HEK293 (cell line): ENCODE measurements at regions not wholly inside any gene's neighbourhood (a gene's known extent, or its start where the extent isn't known, plus 50 kb on each side); places are given as distances from the start of the nearest gene placed in this dataset.

ENCODE experiments used
- HOXC10 ChIP-seq: sonication (generic); formaldehyde crosslinking; IDR thresholded peaks from 2 replicates; pipeline ENCODE4 v1.8.1; 2023; ENCODE audit warnings: mild to moderate bottlenecking, missing genetic modification reagents
- KLF8 ChIP-seq: fragments of 450-650 bp; formaldehyde crosslinking; IDR thresholded peaks from 2 replicates; pipeline ENCODE4 v1.5.1; 2016; ENCODE audit warnings: missing biosample characterization, missing genetic modification characterization
- KLF9 ChIP-seq: fragments of 450-650 bp; formaldehyde crosslinking; IDR thresholded peaks from 2 replicates; pipeline ENCODE4 v1.5.1; 2016; ENCODE audit warnings: missing biosample characterization, missing genetic modification characterization, low read depth
- OSR2 ChIP-seq: fragments of 450-650 bp; formaldehyde crosslinking; IDR thresholded peaks from 2 replicates; pipeline ENCODE4 v1.5.1; 2016; ENCODE audit warnings: missing biosample characterization, missing genetic modification characterization
- SALL2 ChIP-seq: fragments of 450-650 bp; formaldehyde crosslinking; IDR thresholded peaks from 2 replicates; pipeline ENCODE4 v1.5.0; 2017; ENCODE audit warnings: missing biosample characterization, mild to moderate bottlenecking, missing genetic modification characterization, borderline replicate concordance
- SCRT2 ChIP-seq: fragments of 450-650 bp; formaldehyde crosslinking; IDR thresholded peaks from 2 replicates; pipeline ENCODE4 v1.5.1; 2016; ENCODE audit warnings: missing biosample characterization, missing genetic modification characterization
- ZBTB10 ChIP-seq: fragments of 450-650 bp; formaldehyde crosslinking; IDR thresholded peaks from 2 replicates; pipeline ENCODE4 v1.5.1; 2016; ENCODE audit warnings: missing biosample characterization, missing genetic modification characterization
- ZBTB21 ChIP-seq: fragments of 450-650 bp; formaldehyde crosslinking; IDR thresholded peaks from 2 replicates; pipeline ENCODE4 v1.5.1; 2017; ENCODE audit warnings: missing biosample characterization, missing genetic modification characterization
- ZBTB44 ChIP-seq: fragments of 450-650 bp; IDR thresholded peaks from 2 replicates; pipeline ENCODE4 v1.5.1; 2018; ENCODE audit warnings: missing biosample characterization, mild to moderate bottlenecking, missing genetic modification characterization
- ZBTB49 ChIP-seq: fragments of 450-650 bp; formaldehyde crosslinking; IDR thresholded peaks from 2 replicates; pipeline ENCODE4 v1.5.1; 2016; ENCODE audit warnings: missing biosample characterization, missing genetic modification characterization, low read depth
- ZBTB8A ChIP-seq: fragments of 450-650 bp; formaldehyde crosslinking; IDR thresholded peaks from 2 replicates; pipeline ENCODE4 v1.5.1; 2016; ENCODE audit warnings: missing biosample characterization, missing genetic modification characterization
- ZFP37 ChIP-seq: fragments of 450-650 bp; formaldehyde crosslinking; IDR thresholded peaks from 2 replicates; pipeline ENCODE4 v1.5.1; 2016; ENCODE audit warnings: missing biosample characterization, missing genetic modification characterization
- ZNF112 ChIP-seq: fragments of 450-650 bp; formaldehyde crosslinking; IDR thresholded peaks from 2 replicates; pipeline ENCODE4 v1.5.0; 2017; ENCODE audit warnings: missing biosample characterization, missing genetic modification characterization
- ZNF148 ChIP-seq: fragments of 450-650 bp; formaldehyde crosslinking; IDR thresholded peaks from 2 replicates; pipeline ENCODE4 v1.5.0; 2017; ENCODE audit warnings: missing biosample characterization, missing genetic modification characterization, borderline replicate concordance
- ZNF169 ChIP-seq: fragments of 450-650 bp; formaldehyde crosslinking; IDR thresholded peaks from 2 replicates; pipeline ENCODE4 v1.5.1; 2016; ENCODE audit warnings: missing biosample characterization, missing genetic modification characterization
- ZNF174 ChIP-seq: fragments of 450-650 bp; formaldehyde crosslinking; IDR thresholded peaks from 2 replicates; pipeline ENCODE4 v1.5.0; 2017; ENCODE audit warnings: missing biosample characterization, mild to moderate bottlenecking, missing genetic modification characterization
- ZNF19 ChIP-seq: fragments of 450-650 bp; formaldehyde crosslinking; IDR thresholded peaks from 2 replicates; pipeline ENCODE4; 2016; ENCODE audit warnings: missing biosample characterization, missing genetic modification characterization, low read depth
- ZNF23 ChIP-seq: fragments of 450-650 bp; formaldehyde crosslinking; IDR thresholded peaks from 2 replicates; pipeline ENCODE4 v1.5.1; 2016; ENCODE audit warnings: missing biosample characterization, missing genetic modification characterization, borderline replicate concordance
- ZNF324 ChIP-seq: fragments of 450-650 bp; formaldehyde crosslinking; IDR thresholded peaks from 2 replicates; pipeline ENCODE4 v1.5.1; 2016; ENCODE audit warnings: missing biosample characterization, missing genetic modification characterization
- ZNF341 ChIP-seq: fragments of 450-650 bp; formaldehyde crosslinking; IDR thresholded peaks from 2 replicates; pipeline ENCODE4; 2016; ENCODE audit warnings: low read depth, missing biosample characterization, missing genetic modification characterization
- ZNF366 ChIP-seq: fragments of 450-650 bp; formaldehyde crosslinking; conservative IDR thresholded peaks from 2 replicates; pipeline ENCODE4 v1.5.1; 2016; ENCODE audit warnings: missing biosample characterization, missing genetic modification characterization
- ZNF530 ChIP-seq: fragments of 450-650 bp; formaldehyde crosslinking; IDR thresholded peaks from 2 replicates; pipeline ENCODE4 v1.5.1; 2016; ENCODE audit warnings: low read depth, missing biosample characterization, missing genetic modification characterization
- ZNF548 ChIP-seq: fragments of 450-650 bp; formaldehyde crosslinking; IDR thresholded peaks from 2 replicates; pipeline ENCODE4 v1.5.1; 2016; ENCODE audit warnings: missing biosample characterization, missing genetic modification characterization
- ZNF600 ChIP-seq: fragments of 450-650 bp; formaldehyde crosslinking; IDR thresholded peaks from 2 replicates; pipeline ENCODE4 v1.5.1; 2016; ENCODE audit warnings: missing biosample characterization, missing genetic modification characterization
- ZNF624 ChIP-seq: fragments of 450-650 bp; formaldehyde crosslinking; IDR thresholded peaks from 2 replicates; pipeline ENCODE4 v1.5.1; 2017; ENCODE audit warnings: missing biosample characterization, missing genetic modification characterization
- ZNF626 ChIP-seq: fragments of 450-650 bp; sonication (Bioruptor Pico); formaldehyde crosslinking; IDR thresholded peaks from 2 replicates; pipeline ENCODE4 v1.5.1; 2018; ENCODE audit warnings: missing biosample characterization, missing genetic modification characterization, inconsistent platforms
- ZNF645 ChIP-seq: fragments of 450-650 bp; formaldehyde crosslinking; IDR thresholded peaks from 2 replicates; pipeline ENCODE4; 2016; ENCODE audit warnings: missing biosample characterization, missing genetic modification characterization
- ZNF660 ChIP-seq: fragments of 450-650 bp; IDR thresholded peaks from 2 replicates; pipeline ENCODE4 v1.5.1; 2018; ENCODE audit warnings: missing biosample characterization, mild to moderate bottlenecking, missing genetic modification characterization
- ZNF747 ChIP-seq: fragments of 450-650 bp; formaldehyde crosslinking; IDR thresholded peaks from 2 replicates; pipeline ENCODE4 v1.5.1; 2016; ENCODE audit warnings: missing biosample characterization, missing genetic modification characterization
- ZNF777 ChIP-seq: fragments of 450-650 bp; formaldehyde crosslinking; IDR thresholded peaks from 2 replicates; pipeline ENCODE4 v1.5.1; 2017; ENCODE audit warnings: missing biosample characterization, missing genetic modification characterization, borderline replicate concordance
- ZNF792 ChIP-seq: fragments of 450-650 bp; formaldehyde crosslinking; IDR thresholded peaks from 2 replicates; pipeline ENCODE4 v1.5.1; 2016; ENCODE audit warnings: missing biosample characterization, missing genetic modification characterization
- ZXDB ChIP-seq: fragments of 450-650 bp; formaldehyde crosslinking; IDR thresholded peaks from 2 replicates; pipeline ENCODE4 v1.5.1; 2016; ENCODE audit warnings: missing biosample characterization, missing genetic modification characterization

- TF ChIP-seq HOXC10 (no peak), ZNF148 (tag by site-specific recombination) (no peak), ZNF600 (tag by site-specific recombination) (peak; percentile 42; the same call in 1 of the 2 replicates), ZXDB (tag by site-specific recombination) (no peak), ZNF626 (no peak), ZNF660 (tag by site-specific recombination) (peak; percentile 87), ZBTB10 (tag by site-specific recombination) (no peak), ZNF366 (tag by site-specific recombination) (peak; percentile 65), ZNF548 (no peak), ZBTB44 (tag by site-specific recombination) (peak; percentile 15; the same call in 1 of the 2 replicates), OSR2 (no peak), ZNF530 (tag by site-specific recombination) (no peak), ZNF174 (tag by site-specific recombination) (no peak), ZFP37 (tag by site-specific recombination) (no peak), ZNF23 (tag by site-specific recombination) (no peak), ZBTB49 (tag by site-specific recombination) (no peak), SALL2 (tag by site-specific recombination) (no peak), ZBTB21 (tag by site-specific recombination) (no peak), ZNF19 (no peak), KLF9 (tag by site-specific recombination) (0 out of 2 replicates have a peak, but pooled peaks have one; percentile 18), ZNF341 (no peak), SCRT2 (tag by site-specific recombination) (peak; percentile 87), KLF8 (tag by site-specific recombination) (no peak), ZBTB8A (tag by site-specific recombination) (no peak), ZNF112 (tag by site-specific recombination) (no peak), ZNF645 (tag by site-specific recombination) (no peak), ZNF324 (tag by site-specific recombination) (no peak), ZNF624 (tag by site-specific recombination) (no peak), ZNF747 (tag by site-specific recombination) (no peak), ZNF792 (no peak), ZNF169 (tag by site-specific recombination) (no peak), ZNF777 (tag by site-specific recombination) (no peak)
These were observed 259.1 kb downstream of the KLF6 start (continued) for GRCh38 chr10:3525832-3526449.
